ENCODE measurements at regions not wholly inside any gene's neighbourhood (a gene's known extent, or its start where the extent isn't known, plus 50 kb on each side); places are given as distances from the start of the nearest gene placed in this dataset.

DNA sequence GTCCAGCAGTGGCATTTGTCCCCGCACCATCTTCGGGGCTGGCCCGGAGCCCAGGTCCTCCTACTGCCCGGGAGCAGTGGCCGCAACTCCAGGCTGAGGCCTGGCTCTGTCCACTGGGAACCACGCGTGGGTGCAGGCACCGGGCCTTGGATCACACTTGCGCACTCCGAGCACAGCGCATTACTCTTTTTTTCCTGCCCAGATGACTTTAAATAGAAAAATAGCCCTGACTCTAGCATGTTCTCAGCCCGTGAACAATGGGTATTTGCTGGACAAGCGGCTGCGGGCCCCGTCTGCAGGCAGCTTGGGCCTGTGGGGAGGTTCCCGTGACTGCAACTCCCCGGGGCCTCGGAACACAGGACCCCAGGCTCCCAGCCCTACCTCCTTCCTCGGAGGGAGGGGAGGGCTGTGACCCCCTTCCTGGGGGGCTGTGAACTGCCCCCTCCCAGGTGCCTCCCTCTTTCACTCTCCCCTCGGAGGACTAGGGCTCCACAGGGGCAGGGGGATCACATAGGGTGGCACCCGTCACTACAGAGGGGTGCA is 162.2 kb downstream of the TBXT start:
- TF ChIP-seq, protein P1, sequence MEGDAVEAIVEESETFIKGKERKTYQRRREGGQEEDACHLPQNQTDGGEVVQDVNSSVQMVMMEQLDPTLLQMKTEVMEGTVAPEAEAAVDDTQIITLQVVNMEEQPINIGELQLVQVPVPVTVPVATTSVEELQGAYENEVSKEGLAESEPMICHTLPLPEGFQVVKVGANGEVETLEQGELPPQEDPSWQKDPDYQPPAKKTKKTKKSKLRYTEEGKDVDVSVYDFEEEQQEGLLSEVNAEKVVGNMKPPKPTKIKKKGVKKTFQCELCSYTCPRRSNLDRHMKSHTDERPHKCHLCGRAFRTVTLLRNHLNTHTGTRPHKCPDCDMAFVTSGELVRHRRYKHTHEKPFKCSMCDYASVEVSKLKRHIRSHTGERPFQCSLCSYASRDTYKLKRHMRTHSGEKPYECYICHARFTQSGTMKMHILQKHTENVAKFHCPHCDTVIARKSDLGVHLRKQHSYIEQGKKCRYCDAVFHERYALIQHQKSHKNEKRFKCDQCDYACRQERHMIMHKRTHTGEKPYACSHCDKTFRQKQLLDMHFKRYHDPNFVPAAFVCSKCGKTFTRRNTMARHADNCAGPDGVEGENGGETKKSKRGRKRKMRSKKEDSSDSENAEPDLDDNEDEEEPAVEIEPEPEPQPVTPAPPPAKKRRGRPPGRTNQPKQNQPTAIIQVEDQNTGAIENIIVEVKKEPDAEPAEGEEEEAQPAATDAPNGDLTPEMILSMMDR (IDR thresholded peaks at IDR 0.05; ENCODE audit: low read length) = no peak
- TF ChIP-seq EZH2 (optimal IDR thresholded peaks at IDR 0.05; ENCODE audit: low read depth, low read length) = no peak

Data from MM.1S (cell line).